Neural progenitor cell (in vitro differentiated cells): ENCODE measurements at regions not wholly inside any gene's neighbourhood (a gene's known extent, or its start where the extent isn't known, plus 50 kb on each side); places are given as distances from the start of the nearest gene placed in this dataset.

Source experiments
- DNase-seq: peaks from one replicate; pipeline ENCODE4 v3.0.0-alpha.2; 2016; ENCODE audit warnings: low spot score
- H2AFZ ChIP-seq: fragments of 200-600 bp; sonication (generic); replicated peaks from 2 replicates; pipeline ENCODE4 v1.6.1; 2016; ENCODE audit warnings: antibody characterized with exemption
- H3F3A ChIP-seq: fragments of 200-600 bp; sonication (generic); 2 replicates; pipeline ENCODE4 v1.6.1; 2016; ENCODE audit warnings: antibody characterized with exemption, low read depth
- H3K27ac ChIP-seq: fragments of 200-600 bp; sonication (generic); 2 replicates; pipeline ENCODE4 v1.5.1; 2016; ENCODE audit warnings: mild to moderate bottlenecking
- H3K27me3 ChIP-seq: fragments of 200-600 bp; sonication (generic); 2 replicates; pipeline ENCODE4 v1.6.1; 2016; ENCODE audit warnings: mild to moderate bottlenecking, moderate library complexity
- H3K36me3 ChIP-seq: fragments of 200-600 bp; sonication (generic); 2 replicates; pipeline ENCODE4 v1.5.1; 2016
- H3K4me1 ChIP-seq: fragments of 200-600 bp; sonication (generic); 2 replicates; pipeline ENCODE4 v1.6.1; 2016; ENCODE audit warnings: mixed run types
- H3K4me2 ChIP-seq: fragments of 200-600 bp; sonication (generic); 2 replicates; pipeline ENCODE4 v1.6.1; 2016
- H3K4me3 ChIP-seq: fragments of 200-600 bp; sonication (generic); 2 replicates; pipeline ENCODE4 v1.5.1; 2016
- H3K79me2 ChIP-seq: fragments of 200-600 bp; sonication (generic); 2 replicates; pipeline ENCODE4 v1.6.1; 2016; ENCODE audit warnings: low read depth
- H3K9ac ChIP-seq: fragments of 200-600 bp; sonication (generic); 2 replicates; pipeline ENCODE4 v1.6.1; 2016
- H3K9me3 ChIP-seq: fragments of 200-600 bp; sonication (generic); 2 replicates; pipeline ENCODE4 v1.5.1; 2016; ENCODE audit warnings: low read depth
- H4K20me1 ChIP-seq: fragments of 200-600 bp; sonication (generic); 2 replicates; pipeline ENCODE4 v1.6.1; 2016; ENCODE audit warnings: low read depth
- H3K27ac Mint-ChIP-seq: 3 replicates; pipeline ENCODE4 v1.8.0; 2021; ENCODE audit warnings: mixed read lengths
- H3K27me3 Mint-ChIP-seq: 2 replicates; pipeline ENCODE4 v1.8.0; 2022; ENCODE audit warnings: low read depth, mild to moderate bottlenecking, inconsistent platforms, moderate library complexity, mixed read lengths; ENCODE audit not compliant: insufficient read depth
- H3K36me3 Mint-ChIP-seq: 3 replicates; pipeline ENCODE4 v1.8.0; 2021; ENCODE audit warnings: mixed read lengths
- H3K4me1 Mint-ChIP-seq: 3 replicates; pipeline ENCODE4 v1.8.0; 2021; ENCODE audit warnings: mixed read lengths
- H3K4me3 Mint-ChIP-seq: 3 replicates; pipeline ENCODE4 v1.8.0; 2021; ENCODE audit warnings: mild to moderate bottlenecking, moderate library complexity, mixed read lengths
- H3K9me3 Mint-ChIP-seq: 3 replicates; pipeline ENCODE4 v1.8.0; 2020; ENCODE audit warnings: mixed read lengths
- CTCF ChIP-seq: fragments of 200-600 bp; sonication (generic); IDR thresholded peaks from 2 replicates; pipeline ENCODE4 v1.5.1; 2017; ENCODE audit warnings: antibody characterized with exemption, mild to moderate bottlenecking
- EZH2 ChIP-seq: fragments of 200-600 bp; sonication (generic); IDR thresholded peaks from 2 replicates; pipeline ENCODE4 v1.6.1; 2017; ENCODE audit warnings: antibody characterized with exemption, mild to moderate bottlenecking, moderate library complexity
- EZH2phosphoT487 ChIP-seq: fragments of 200-600 bp; sonication (generic); IDR thresholded peaks from 2 replicates; pipeline ENCODE4 v1.6.1; 2017; ENCODE audit warnings: antibody characterized with exemption

DNA sequence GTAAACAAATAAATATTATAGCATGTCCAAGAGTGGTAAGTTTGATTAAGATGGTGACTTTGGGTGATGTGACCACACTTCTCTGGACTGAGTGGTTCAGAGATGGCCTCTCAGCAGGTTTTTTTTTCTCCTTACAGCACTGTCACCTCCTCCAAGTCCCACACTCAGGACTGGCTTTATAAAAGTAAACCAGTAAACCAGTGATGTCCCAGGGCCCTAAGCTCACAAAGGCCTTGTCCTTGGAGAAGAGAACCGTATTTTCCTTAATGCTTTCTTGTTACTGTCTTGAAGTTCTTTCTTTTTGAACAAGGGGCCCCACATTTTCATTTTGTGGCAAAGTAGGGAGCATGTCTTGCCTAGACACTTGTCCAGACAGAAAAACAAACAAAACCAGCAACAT lies 274.0 kb downstream of the MYCN start:
- Histone ChIP-seq H3K27ac (no peak overlapping the region), H3K9ac (no peak overlapping the region), H3K4me2 (no peak overlapping the region), H3K36me3 (no peaks in the 10 kb centered on the region), H3K27me3 (no peaks in the 10 kb centered on the region), H2AFZ (no peak overlapping the region), H3K9me3 (no peaks in the 10 kb centered on the region), H3K79me2 (no peaks in the 10 kb centered on the region), H3K4me3 (no peak overlapping the region), H3K4me1 (peaks cover 17% of the 10 kb centered on the region), H4K20me1 (no peaks in the 10 kb centered on the region), H3F3A (no peaks in the 10 kb centered on the region)
- Mint-ChIP-seq H3K27me3 (peaks cover 10% of the 10 kb centered on the region), H3K4me3 (no peak overlapping the region), H3K4me1 (peaks cover 37% of the 10 kb centered on the region), H3K36me3 (peaks cover 6% of the 10 kb centered on the region), H3K27ac (no peak overlapping the region), H3K9me3 (peaks cover 17% of the 10 kb centered on the region)
- no peak for DNase-seq
- TF ChIP-seq CTCF (no peak), EZH2phosphoT487 (no peak), EZH2 (no peak)

DNA sequence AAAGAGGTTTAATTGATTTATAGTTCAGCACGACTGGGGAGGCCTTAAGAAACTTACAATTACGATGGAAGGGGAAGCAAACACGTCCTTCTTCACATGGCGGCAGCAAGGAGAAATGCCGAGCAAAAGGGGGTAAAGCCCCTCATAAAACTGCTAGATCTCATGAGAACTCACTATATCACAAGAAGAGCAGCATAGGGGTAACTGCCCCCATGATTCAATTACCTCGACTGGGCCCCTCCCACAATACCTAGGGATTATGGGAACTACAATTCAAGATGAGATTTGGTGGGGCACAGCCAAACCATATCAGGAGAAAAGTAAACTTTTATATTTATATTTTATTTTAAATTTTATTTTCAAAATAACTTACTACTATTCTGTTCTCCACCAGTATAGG lies 272.0 kb downstream of the MYCN start:
- Histone ChIP-seq H3K4me1 (peaks cover 17% of the 10 kb centered on the region), H4K20me1 (no peaks in the 10 kb centered on the region), H3K27me3 (no peaks in the 10 kb centered on the region), H3K9ac (no peak overlapping the region), H3K4me3 (no peak overlapping the region), H2AFZ (no peak overlapping the region), H3K27ac (no peak overlapping the region), H3K79me2 (no peaks in the 10 kb centered on the region), H3F3A (no peaks in the 10 kb centered on the region), H3K4me2 (no peak overlapping the region), H3K36me3 (no peaks in the 10 kb centered on the region), H3K9me3 (no peaks in the 10 kb centered on the region)
- H3K4me1 Mint-ChIP-seq: peaks cover 25% of the 10 kb centered on the region
- H3K36me3 Mint-ChIP-seq: peaks cover 9% of the 10 kb centered on the region
- DNase-seq: no peak
- TF ChIP-seq CTCF (no peak), EZH2 (no peak), EZH2phosphoT487 (no peak)
- peaks cover 11% of the 10 kb centered on the region for H3K27me3 Mint-ChIP-seq
- no peak overlapping the region for H3K27ac Mint-ChIP-seq
- H3K9me3 Mint-ChIP-seq: peaks cover 25% of the 10 kb centered on the region
- H3K4me3 Mint-ChIP-seq: no peak overlapping the region

- H3K36me3 ChIP-seq: no peaks in the 10 kb centered on the region
- no peak for DNase-seq
- no peaks in the 10 kb centered on the region for H3K27me3 ChIP-seq
- H3K9me3 ChIP-seq: no peaks in the 10 kb centered on the region
- peaks cover 29% of the 10 kb centered on the region for H3K9me3 Mint-ChIP-seq
- peaks cover 12% of the 10 kb centered on the region for H3K36me3 Mint-ChIP-seq
- H3K4me3 Mint-ChIP-seq: no peak overlapping the region
- H3K27ac Mint-ChIP-seq: no peak overlapping the region
- no peak overlapping the region for H3K4me3 ChIP-seq
- no peaks in the 10 kb centered on the region for H3F3A ChIP-seq
- H3K9ac ChIP-seq: no peak overlapping the region
- peaks cover 20% of the 10 kb centered on the region for H3K4me1 Mint-ChIP-seq
- TF ChIP-seq EZH2phosphoT487 (no peak), CTCF (no peak), EZH2 (no peak)
- peaks cover 8% of the 10 kb centered on the region for H3K4me1 ChIP-seq
- no peak overlapping the region for H2AFZ ChIP-seq
- peaks cover 14% of the 10 kb centered on the region for H3K27me3 Mint-ChIP-seq
- no peak overlapping the region for H3K27ac ChIP-seq
- no peaks in the 10 kb centered on the region for H3K79me2 ChIP-seq
- no peak overlapping the region for H3K4me2 ChIP-seq
- H4K20me1 ChIP-seq: no peaks in the 10 kb centered on the region
These were observed 271.0 kb downstream of the MYCN start for GRCh38 chr2:16211341-16211740.

GRCh38 chr2:16210841-16211240 lies 270.5 kb downstream of the MYCN start:
- Histone ChIP-seq H3K9ac (no peak overlapping the region), H3K36me3 (no peaks in the 10 kb centered on the region), H3K4me1 (peaks cover 5% of the 10 kb centered on the region), H3K4me3 (no peak overlapping the region), H4K20me1 (no peaks in the 10 kb centered on the region), H3K27ac (no peak overlapping the region), H3F3A (no peaks in the 10 kb centered on the region), H3K79me2 (no peaks in the 10 kb centered on the region), H2AFZ (no peak overlapping the region), H3K4me2 (no peak overlapping the region), H3K27me3 (no peaks in the 10 kb centered on the region), H3K9me3 (no peaks in the 10 kb centered on the region)
- Mint-ChIP-seq H3K9me3 (peaks cover 30% of the 10 kb centered on the region), H3K36me3 (peaks cover 12% of the 10 kb centered on the region), H3K27ac (no peak overlapping the region), H3K4me3 (no peak overlapping the region), H3K27me3 (peaks cover 16% of the 10 kb centered on the region), H3K4me1 (peaks cover 19% of the 10 kb centered on the region)
- no peak for DNase-seq
- TF ChIP-seq CTCF: no peak
- TF ChIP-seq EZH2phosphoT487: no peak
- no peak for TF ChIP-seq EZH2
